T-cell (primary cell): ENCODE measurements at regions not wholly inside any gene's neighbourhood (a gene's known extent, or its start where the extent isn't known, plus 50 kb on each side); places are given as distances from the start of the nearest gene placed in this dataset.

Experiments used
- ATAC-seq, 4 experiments: fragments of 200-7000 bp in 3 of 4; fragments of 150-1000 bp in 1 of 4; cut with Tn5 transposase; replicated peaks in 1 of 4; 1 replicate in 3 of 4; 2 replicates in 1 of 4; pipeline ENCODE4 v1.10.0; 2021; ENCODE audit warnings: moderate library complexity in 3 of 4, mild to moderate bottlenecking in 2 of 4, moderate number of reproducible peaks in 1 of 4
- CTCF ChIA-PET, 2 donors: fragments of 300-600 bp; sonication (Branson Sonifier 250); formaldehyde crosslinking; loops; one replicate each; lab custom pipeline; 2022; ENCODE audit warnings: antibody characterized with exemption in 2 of 2; lab: Charles Lee
- POLR2A ChIA-PET, 2 donors: fragments of 300-600 bp; sonication (Branson Sonifier 250); formaldehyde crosslinking; loops; one replicate each; lab custom pipeline; 2022; ENCODE audit warnings: antibody characterized with exemption in 2 of 2; lab: Charles Lee
- DNase-seq, 35 experiments: peaks; one replicate each; pipeline versions ENCODE4 v3.0.0 to v3.0.0-alpha.2; 2013 to 2023
- H3K27ac ChIP-seq: one replicate; pipeline ENCODE4 v1.5.1; 2013; ENCODE audit warnings: low read length
- H3K27me3 ChIP-seq, 2 experiments: replicated peaks in 1 of 2; 1 replicate in 1 of 2; 2 replicates in 1 of 2; pipeline versions ENCODE4 v1.6.1 to v1.7.0; 2013; ENCODE audit warnings: low read length in 1 of 2, mixed read lengths in 1 of 2; ENCODE audit not compliant: control insufficient read depth in 2 of 2, insufficient read depth in 2 of 2; ENCODE audit errors: extremely low read depth in 1 of 2
- H3K36me3 ChIP-seq, 2 donors: 1 replicate in 1 of 2; 2 replicates in 1 of 2; pipeline versions ENCODE4 v1.6.1 to v1.7.0; 2013; ENCODE audit warnings: low read length in 1 of 2; ENCODE audit not compliant: control insufficient read depth in 2 of 2, insufficient read depth in 1 of 2; ENCODE audit errors: extremely low read depth in 1 of 2
- H3K4me1 ChIP-seq, 2 experiments: 1 replicate in 1 of 2; 2 replicates in 1 of 2; pipeline versions ENCODE4 v1.6.1 to v1.7.0; 2013; ENCODE audit warnings: low read length in 2 of 2, mixed read lengths in 1 of 2; ENCODE audit not compliant: insufficient read depth in 2 of 2, control insufficient read depth in 1 of 2; ENCODE audit errors: extremely low read depth in 1 of 2
- H3K4me3 ChIP-seq, 2 donors: 1 replicate in 1 of 2; 2 replicates in 1 of 2; pipeline versions ENCODE4 v1.5.1 to v1.7.0; 2013; ENCODE audit warnings: mild to moderate bottlenecking in 2 of 2, low read length in 1 of 2, moderate library complexity in 1 of 2; ENCODE audit not compliant: control insufficient read depth in 1 of 2; ENCODE audit errors: extremely low read depth in 1 of 2
- H3K9me3 ChIP-seq: 2 replicates; pipeline ENCODE4 v1.7.0; 2013
- H3K27ac Mint-ChIP-seq, 2 donors: one replicate each; pipeline ENCODE4 v1.8.0; 2020 to 2021; ENCODE audit warnings: mild to moderate bottlenecking in 2 of 2, mixed read lengths in 2 of 2
- H3K27me3 Mint-ChIP-seq, 2 donors: one replicate each; pipeline ENCODE4 v1.8.0; 2021 to 2022; ENCODE audit warnings: mixed read lengths in 2 of 2
- H3K36me3 Mint-ChIP-seq: one replicate; pipeline ENCODE4 v1.8.0; 2021; ENCODE audit warnings: mixed read lengths
- H3K4me1 Mint-ChIP-seq, 3 donors: one replicate each; pipeline ENCODE4 v1.8.0; 2020 to 2022; ENCODE audit warnings: mixed read lengths in 3 of 3, mild to moderate bottlenecking in 1 of 3
- H3K4me3 Mint-ChIP-seq, 3 donors: one replicate each; pipeline ENCODE4 v1.8.0; 2020 to 2022; ENCODE audit warnings: mild to moderate bottlenecking in 3 of 3, mixed read lengths in 3 of 3, moderate library complexity in 3 of 3
- H3K9me3 Mint-ChIP-seq, 3 donors: one replicate each; pipeline ENCODE4 v1.8.0; 2020 to 2022; ENCODE audit warnings: mixed read lengths in 3 of 3
- WGBS: methylation state at CpG from one replicate; pipeline ENCODE4 v1.1.5; 2013; ENCODE audit warnings: missing lambda C conversion rate; ENCODE audit not compliant: insufficient coverage; 5-methylcytosine and 5-hydroxymethylcytosine counted together

GRCh38 chr15:38176691-38177090 lies 75.9 kb upstream of the SPRED1 start:
- ATAC-seq = no peak
- no peak for DNase-seq
- Mint-ChIP-seq H3K4me3 (no peak overlapping the region), H3K4me1 (no peaks in the 10 kb centered on the region), H3K27me3 (peaks cover 24 to 34% of the 10 kb centered on the region in 2 donors), H3K27ac (no peak overlapping the region), H3K9me3 (no peaks in the 10 kb centered on the region), H3K36me3 (no peaks in the 10 kb centered on the region)
- no peaks in the 10 kb centered on the region for H3K9me3 ChIP-seq
- H3K27ac ChIP-seq = no peak overlapping the region
- H3K36me3 ChIP-seq = no peaks in the 10 kb centered on the region
- peaks cover 2 to 3% of the 10 kb centered on the region in 2 experiments for H3K27me3 ChIP-seq
- H3K4me1 ChIP-seq = no peaks in the 10 kb centered on the region
- no peak overlapping the region for H3K4me3 ChIP-seq
- ChIA-PET CTCF (no interaction called here), POLR2A (no interaction called here)

GRCh38 chr15:38182900-38183299 lies 69.7 kb upstream of the SPRED1 start:
- WGBS = no CpG with 5 or more reads among the region's 3 CpGs
- POLR2A ChIA-PET = no interaction called here
- no peak overlapping the region for H3K4me3 Mint-ChIP-seq
- Histone ChIP-seq H3K36me3 (no peaks in the 10 kb centered on the region), H3K27me3 (peaks cover 0 to 5% of the 10 kb centered on the region in 2 experiments), H3K4me1 (no peaks in the 10 kb centered on the region), H3K9me3 (no peaks in the 10 kb centered on the region), H3K27ac (no peak overlapping the region), H3K4me3 (no peak overlapping the region)
- no peak for ATAC-seq
- H3K4me1 Mint-ChIP-seq = no peaks in the 10 kb centered on the region
- no peak for DNase-seq
- no peaks in the 10 kb centered on the region for H3K9me3 Mint-ChIP-seq
- CTCF ChIA-PET = no interaction called here
- no peak overlapping the region for H3K27ac Mint-ChIP-seq
- no peaks in the 10 kb centered on the region for H3K36me3 Mint-ChIP-seq
- peaks cover 10 to 23% of the 10 kb centered on the region in 2 donors for H3K27me3 Mint-ChIP-seq

GRCh38 chr15:38186507-38186906 lies 66.1 kb upstream of the SPRED1 start:
- H3K9me3 Mint-ChIP-seq = no peaks in the 10 kb centered on the region
- DNase-seq (no peak), ATAC-seq (no peak)
- H3K9me3 ChIP-seq = no peaks in the 10 kb centered on the region
- peaks cover 11 to 26% of the 10 kb centered on the region in 2 donors for H3K27me3 Mint-ChIP-seq
- H3K27me3 ChIP-seq = peaks cover 0 to 2% of the 10 kb centered on the region in 2 experiments
- H3K27ac Mint-ChIP-seq = no peak overlapping the region
- ChIA-PET CTCF (no interaction called here), POLR2A (no interaction called here)
- no peaks in the 10 kb centered on the region for H3K4me1 Mint-ChIP-seq
- no peaks in the 10 kb centered on the region for H3K36me3 Mint-ChIP-seq
- H3K4me3 Mint-ChIP-seq = no peak overlapping the region
- no peak overlapping the region for H3K4me3 ChIP-seq
- WGBS = 93% methylated on average over 3 of the region's 3 CpGs
- H3K4me1 ChIP-seq = no peaks in the 10 kb centered on the region
- no peaks in the 10 kb centered on the region for H3K36me3 ChIP-seq
- no peak overlapping the region for H3K27ac ChIP-seq

- Mint-ChIP-seq H3K36me3 (no peaks in the 10 kb centered on the region), H3K27me3 (peaks cover 11 to 26% of the 10 kb centered on the region in 2 donors), H3K4me3 (no peak overlapping the region), H3K27ac (no peak overlapping the region), H3K9me3 (no peaks in the 10 kb centered on the region), H3K4me1 (no peaks in the 10 kb centered on the region)
- no peaks in the 10 kb centered on the region for H3K36me3 ChIP-seq
- H3K4me3 ChIP-seq = no peak overlapping the region
- POLR2A ChIA-PET = no interaction called here
- H3K27me3 ChIP-seq = peaks cover 0 to 2% of the 10 kb centered on the region in 2 experiments
- H3K4me1 ChIP-seq = no peaks in the 10 kb centered on the region
- DNase-seq (no peak), ATAC-seq (no peak)
- CTCF ChIA-PET = no interaction called here
- H3K9me3 ChIP-seq = no peaks in the 10 kb centered on the region
- H3K27ac ChIP-seq = no peak overlapping the region
- WGBS = 86% methylated on average over 4 of the region's 7 CpGs
Measured at GRCh38 chr15:38187630-38188313, 64.9 kb upstream of the SPRED1 start.

GRCh38 chr15:38189671-38190295 lies 62.9 kb upstream of the SPRED1 start:
- no peak for ATAC-seq
- Mint-ChIP-seq H3K27me3 (peaks cover 9 to 19% of the 10 kb centered on the region in 2 donors), H3K4me3 (no peak overlapping the region), H3K9me3 (no peaks in the 10 kb centered on the region), H3K4me1 (no peaks in the 10 kb centered on the region), H3K27ac (no peak overlapping the region), H3K36me3 (no peaks in the 10 kb centered on the region)
- CTCF ChIA-PET = no interaction called here
- POLR2A ChIA-PET = no interaction called here
- H3K9me3 ChIP-seq = no peaks in the 10 kb centered on the region
- WGBS = 76% methylated on average over 5 of the region's 5 CpGs
- peaks cover 0 to under 1% of the 10 kb centered on the region in 2 experiments for H3K27me3 ChIP-seq
- no peaks in the 10 kb centered on the region for H3K4me1 ChIP-seq
- no peak overlapping the region for H3K27ac ChIP-seq
- H3K4me3 ChIP-seq = no peak overlapping the region
- DNase-seq = no peak
- H3K36me3 ChIP-seq = no peaks in the 10 kb centered on the region

GRCh38 chr15:38190501-38190900 lies 62.1 kb upstream of the SPRED1 start:
- Histone ChIP-seq H3K27ac (no peak overlapping the region), H3K36me3 (no peaks in the 10 kb centered on the region), H3K27me3 (no peaks in the 10 kb centered on the region), H3K4me3 (no peak overlapping the region), H3K4me1 (no peaks in the 10 kb centered on the region), H3K9me3 (no peaks in the 10 kb centered on the region)
- no peaks in the 10 kb centered on the region for H3K9me3 Mint-ChIP-seq
- WGBS = 85% methylated on average over 7 of the region's 10 CpGs
- DNase-seq (no peak), ATAC-seq (no peak)
- peaks cover 7 to 17% of the 10 kb centered on the region in 2 donors for H3K27me3 Mint-ChIP-seq
- no peaks in the 10 kb centered on the region for H3K36me3 Mint-ChIP-seq
- no peaks in the 10 kb centered on the region for H3K4me1 Mint-ChIP-seq
- H3K4me3 Mint-ChIP-seq = no peak overlapping the region
- ChIA-PET CTCF (no interaction called here), POLR2A (no interaction called here)
- H3K27ac Mint-ChIP-seq = no peak overlapping the region
